BLaER1 treated with 17β-estradiol and CSF1 and Interleukin-3, amounts not matched to agents 10 nM and 100 nM (cell line): ENCODE measurements at regions not wholly inside any gene's neighbourhood (a gene's known extent, or its start where the extent isn't known, plus 50 kb on each side); places are given as distances from the start of the nearest gene placed in this dataset.
"Not testable (repeated sequence)": the region's sequence is repeated elsewhere in the genome, so short reads cannot be mapped to it uniquely, and the experiment has no call there.

Experiments
- H3K27ac ChIP-seq, 11 experiments: shearing (Covaris generic); formaldehyde crosslinking; 2 replicates each; pipeline ENCODE4 v1.8.1; 2022
- H3K27me3 ChIP-seq, 11 experiments: shearing (Covaris generic); formaldehyde crosslinking; 2 replicates each; pipeline ENCODE4 v1.8.1; 2022
- H3K36me3 ChIP-seq, 11 experiments: shearing (Covaris generic); formaldehyde crosslinking; 2 replicates each; pipeline ENCODE4 v1.8.1; 2022
- H3K4me1 ChIP-seq, 10 experiments: shearing (Covaris generic); formaldehyde crosslinking; 2 replicates each; pipeline ENCODE4 v1.8.1; 2022
- H3K4me2 ChIP-seq, 11 experiments: shearing (Covaris generic); formaldehyde crosslinking; 2 replicates each; pipeline ENCODE4 v1.8.1; 2022
- H3K4me3 ChIP-seq, 10 experiments: shearing (Covaris generic); formaldehyde crosslinking; 2 replicates each; pipeline ENCODE4 v1.8.1; 2022
- H3K9ac ChIP-seq, 11 experiments: shearing (Covaris generic); formaldehyde crosslinking; 2 replicates each; pipeline ENCODE4 v1.8.1; 2022
- H3K9me3 ChIP-seq, 11 experiments: shearing (Covaris generic); formaldehyde crosslinking; replicated peaks in 1 of 11; 2 replicates each; pipeline ENCODE4 v1.8.1; 2022
- H4K20me1 ChIP-seq, 11 experiments: shearing (Covaris generic); formaldehyde crosslinking; 2 replicates each; pipeline ENCODE4 v1.8.1; 2022
- Cebpa-rat ChIP-seq, 11 experiments: shearing (Covaris generic); IDR thresholded peaks; 2 replicates each; pipeline ENCODE4 v1.8.1; 2022

GRCh38 chr14:45786266-45786665 is 533.3 kb upstream of the MIS18BP1 start:
- Histone ChIP-seq H3K27ac (no peak overlapping the region), H3K9me3 (peaks cover 39 to 61% (median 54%) of the 10 kb centered on the region in 11 experiments), H3K27me3 (no peaks in the 10 kb centered on the region), H3K4me1 (no peaks in the 10 kb centered on the region), H4K20me1 (no peaks in the 10 kb centered on the region), H3K36me3 (no peaks in the 10 kb centered on the region), H3K4me3 (no peak overlapping the region), H3K4me2 (no peak overlapping the region), H3K9ac (no peak overlapping the region)
- TF ChIP-seq Cebpa-rat (IDR thresholded peaks at IDR 0.05) = no peak

GRCh38 chr14:45785240-45785639 is 532.2 kb upstream of the MIS18BP1 start:
- Histone ChIP-seq H3K36me3 (no peaks in the 10 kb centered on the region), H3K9ac (no peak overlapping the region), H3K4me3 (no peak overlapping the region), H3K9me3 (peaks cover 39 to 61% (median 52%) of the 10 kb centered on the region in 11 experiments), H3K4me2 (no peak overlapping the region), H3K27me3 (no peaks in the 10 kb centered on the region), H3K4me1 (no peaks in the 10 kb centered on the region), H3K27ac (no peak overlapping the region), H4K20me1 (no peaks in the 10 kb centered on the region)
- no peak for TF ChIP-seq Cebpa-rat (IDR thresholded peaks at IDR 0.05)

GRCh38 chr14:45766247-45766646 is 513.2 kb upstream of the MIS18BP1 start:
- no peaks in the 10 kb centered on the region for H3K9me3 ChIP-seq
- no peak for TF ChIP-seq Cebpa-rat (IDR thresholded peaks at IDR 0.05)
- H3K4me2 ChIP-seq = no peak overlapping the region
- H3K27me3 ChIP-seq = no peaks in the 10 kb centered on the region
- no peaks in the 10 kb centered on the region for H3K36me3 ChIP-seq
- no peak overlapping the region for H3K9ac ChIP-seq
- no peaks in the 10 kb centered on the region for H4K20me1 ChIP-seq
- H3K4me3 ChIP-seq = no peak overlapping the region
- no peaks in the 10 kb centered on the region for H3K4me1 ChIP-seq
- H3K27ac ChIP-seq = no peak overlapping the region

GRCh38 chr14:45757655-45758054 is 504.7 kb upstream of the MIS18BP1 start:
- Histone ChIP-seq H3K4me2 (no peak overlapping the region), H3K4me3 (0 out of 20 replicates have a peak overlapping the region, but pooled peaks of 1 of the 10 experiments have one; percentile 28), H3K27me3 (no peaks in the 10 kb centered on the region), H3K36me3 (no peaks in the 10 kb centered on the region), H4K20me1 (no peaks in the 10 kb centered on the region), H3K9me3 (peaks cover 28 to 45% (median 38%) of the 10 kb centered on the region in 11 experiments), H3K27ac (peak overlapping the region in 2 of 11 experiments; percentile 22 to 30; a peak in 2 of 22 replicates), H3K4me1 (no peaks in the 10 kb centered on the region), H3K9ac (no peak overlapping the region)
- no peak for TF ChIP-seq Cebpa-rat (IDR thresholded peaks at IDR 0.05)

- not testable (repeated sequence) for H4K20me1 ChIP-seq
Observed at GRCh38 chr14:45756412-45756811, 503.4 kb upstream of the MIS18BP1 start.

GRCh38 chr14:45743884-45744283 is 490.9 kb upstream of the MIS18BP1 start:
- H3K4me3 ChIP-seq = no peak overlapping the region
- no peaks in the 10 kb centered on the region for H3K27me3 ChIP-seq
- no peak overlapping the region for H3K27ac ChIP-seq
- H3K36me3 ChIP-seq = no peaks in the 10 kb centered on the region
- no peak for TF ChIP-seq Cebpa-rat (IDR thresholded peaks at IDR 0.05)
- H4K20me1 ChIP-seq = no peaks in the 10 kb centered on the region
- H3K4me1 ChIP-seq = peaks cover 0 to 10% (median 0%) of the 10 kb centered on the region in 10 experiments; a peak in 1 of 20 replicates
- H3K4me2 ChIP-seq = no peak overlapping the region
- H3K9ac ChIP-seq = no peak overlapping the region
- no peaks in the 10 kb centered on the region for H3K9me3 ChIP-seq

More at GRCh38 chr14:45756412-45756811, 503.4 kb upstream of the MIS18BP1 start:
- peaks cover 28 to 45% (median 38%) of the 10 kb centered on the region in 11 experiments for H3K9me3 ChIP-seq
- H3K4me2 ChIP-seq, H3K36me3 ChIP-seq, H3K4me3 ChIP-seq, H3K9ac ChIP-seq, H3K4me1 ChIP-seq, H3K27me3 ChIP-seq, H3K27ac ChIP-seq: not testable (repeated sequence)

- no peak for TF ChIP-seq Cebpa-rat (IDR thresholded peaks at IDR 0.05)
- H3K4me2 ChIP-seq = no peak overlapping the region; a peak in 1 of 22 replicates
- H3K36me3 ChIP-seq = no peaks in the 10 kb centered on the region
- H3K27ac ChIP-seq = no peak overlapping the region
- no peaks in the 10 kb centered on the region for H3K9me3 ChIP-seq
- H3K9ac ChIP-seq = no peak overlapping the region
- no peaks in the 10 kb centered on the region for H4K20me1 ChIP-seq
- no peak overlapping the region for H3K4me3 ChIP-seq
- peaks cover 0 to 10% (median 0%) of the 10 kb centered on the region in 10 experiments; a peak in 1 of 20 replicates for H3K4me1 ChIP-seq
- H3K27me3 ChIP-seq = no peaks in the 10 kb centered on the region
Observed at GRCh38 chr14:45742187-45742586, 489.2 kb upstream of the MIS18BP1 start.

- H3K4me3 ChIP-seq = no peak overlapping the region
- no peaks in the 10 kb centered on the region for H3K27me3 ChIP-seq
- H3K36me3 ChIP-seq = no peaks in the 10 kb centered on the region
- H3K9ac ChIP-seq = no peak overlapping the region
- peaks cover 0 to 15% (median 6%) of the 10 kb centered on the region in 10 experiments; a peak in 9 of 20 replicates for H3K4me1 ChIP-seq
- H3K9me3 ChIP-seq = 0 out of 22 replicates have a peak, but pooled peaks cover 0 to 5% (median 0%) of the 10 kb centered on the region in 11 experiments
- H4K20me1 ChIP-seq = no peaks in the 10 kb centered on the region
- peak overlapping the region in 5 of 11 experiments; percentile 12 to 37 (median 20); a peak in 7 of 22 replicates for H3K4me2 ChIP-seq
- no peak for TF ChIP-seq Cebpa-rat (IDR thresholded peaks at IDR 0.05)
- H3K27ac ChIP-seq = no peak overlapping the region
Observed at GRCh38 chr14:45728434-45729225, 475.6 kb upstream of the MIS18BP1 start.

GRCh38 chr14:45727133-45727532 is 474.1 kb upstream of the MIS18BP1 start:
- Histone ChIP-seq H3K4me3 (no peak overlapping the region), H3K4me2 (no peak overlapping the region; a peak in 2 of 22 replicates), H3K27ac (no peak overlapping the region), H3K9ac (no peak overlapping the region), H3K27me3 (no peaks in the 10 kb centered on the region), H3K4me1 (peaks cover 0 to 15% (median 6%) of the 10 kb centered on the region in 10 experiments; a peak in 9 of 20 replicates), H4K20me1 (no peaks in the 10 kb centered on the region), H3K36me3 (no peaks in the 10 kb centered on the region), H3K9me3 (no peaks in the 10 kb centered on the region)
- no peak for TF ChIP-seq Cebpa-rat (IDR thresholded peaks at IDR 0.05)
